H1 (cell line): ENCODE measurements at regions not wholly inside any gene's neighbourhood (a gene's known extent, or its start where the extent isn't known, plus 50 kb on each side); places are given as distances from the start of the nearest gene placed in this dataset.

Experiments
- RAD21 ChIP-seq, 2 experiments: IDR thresholded peaks in 1 of 2; conservative IDR thresholded peaks in 1 of 2; 2 replicates each; pipeline ENCODE4 v1.6.1; 2011; ENCODE audit warnings: low read depth in 2 of 2, low read length in 2 of 2, improper control_type of control experiment in 1 of 2, inconsistent platforms in 1 of 2, mild to moderate bottlenecking in 1 of 2, moderate library complexity in 1 of 2

- no peak for TF ChIP-seq RAD21 (IDR thresholded peaks at IDR 0.05 in 1 of 2, conservative IDR thresholded peaks at IDR 0.05 in 1 of 2; ENCODE audit: low read depth in 2 of 2, low read length in 2 of 2)
Observed at GRCh38 chr21:17051054-17051453, 461.8 kb upstream of the CXADR start (continued).
